Large intestine (tissue), 3 donors: ENCODE measurements at regions not wholly inside any gene's neighbourhood (a gene's known extent, or its start where the extent isn't known, plus 50 kb on each side); places are given as distances from the start of the nearest gene placed in this dataset.

Experiments used
- DNase-seq, 2 donors: peaks; one replicate each; pipeline versions ENCODE4 v3.0.0 to v3.0.0-alpha.2; 2013
- H3K27ac ChIP-seq: one replicate; pipeline ENCODE4 v1.5.1; 2013; ENCODE audit warnings: low read length
- H3K27me3 ChIP-seq: 2 replicates; pipeline ENCODE4 v1.6.1; 2013; ENCODE audit warnings: low read length; ENCODE audit not compliant: control insufficient read depth, insufficient read depth
- H3K36me3 ChIP-seq: 2 replicates; pipeline ENCODE4 v1.6.1; 2013; ENCODE audit warnings: low read length; ENCODE audit not compliant: control insufficient read depth, insufficient read depth
- H3K4me1 ChIP-seq: one replicate; pipeline ENCODE4 v1.6.1; 2013; ENCODE audit warnings: low read length; ENCODE audit not compliant: control insufficient read depth, insufficient read depth
- H3K4me3 ChIP-seq: one replicate; pipeline ENCODE4 v1.5.1; 2013; ENCODE audit warnings: low read length
- H3K9me3 ChIP-seq: one replicate; pipeline ENCODE4 v1.6.1; 2013; ENCODE audit warnings: mild to moderate bottlenecking, low read depth, low read length, moderate library complexity; ENCODE audit not compliant: control insufficient read depth
- WGBS: methylation state at CpG from one replicate; pipeline ENCODE4 v1.1.5; 2013; ENCODE audit warnings: low lambda C conversion rate; ENCODE audit not compliant: insufficient coverage; 5-methylcytosine and 5-hydroxymethylcytosine counted together

DNA sequence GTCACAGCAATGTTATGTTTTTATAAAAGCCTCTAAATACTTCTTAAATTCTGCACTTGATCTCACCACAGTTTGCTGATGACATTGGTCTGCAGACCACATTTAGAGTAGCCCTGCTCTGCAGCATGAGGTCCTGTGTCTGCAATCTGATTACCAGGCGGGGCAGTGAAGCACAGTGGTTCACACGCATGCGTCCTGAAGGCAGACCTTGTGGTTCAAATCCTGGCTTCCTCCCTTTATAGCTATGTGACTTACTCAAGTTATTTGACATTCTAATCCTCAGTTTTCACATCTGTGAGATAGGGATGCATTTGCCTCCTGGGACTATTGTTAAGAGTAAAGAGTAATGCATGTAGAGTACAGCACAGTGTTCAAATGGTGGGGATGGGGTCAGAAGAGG, 50.3 kb downstream of the BMAL2 start:
- Histone ChIP-seq H3K27me3 (no peaks in the 10 kb centered on the region), H3K4me1 (no peaks in the 10 kb centered on the region)
- no CpG with 5 or more reads among the region's 3 CpGs for WGBS

DNA sequence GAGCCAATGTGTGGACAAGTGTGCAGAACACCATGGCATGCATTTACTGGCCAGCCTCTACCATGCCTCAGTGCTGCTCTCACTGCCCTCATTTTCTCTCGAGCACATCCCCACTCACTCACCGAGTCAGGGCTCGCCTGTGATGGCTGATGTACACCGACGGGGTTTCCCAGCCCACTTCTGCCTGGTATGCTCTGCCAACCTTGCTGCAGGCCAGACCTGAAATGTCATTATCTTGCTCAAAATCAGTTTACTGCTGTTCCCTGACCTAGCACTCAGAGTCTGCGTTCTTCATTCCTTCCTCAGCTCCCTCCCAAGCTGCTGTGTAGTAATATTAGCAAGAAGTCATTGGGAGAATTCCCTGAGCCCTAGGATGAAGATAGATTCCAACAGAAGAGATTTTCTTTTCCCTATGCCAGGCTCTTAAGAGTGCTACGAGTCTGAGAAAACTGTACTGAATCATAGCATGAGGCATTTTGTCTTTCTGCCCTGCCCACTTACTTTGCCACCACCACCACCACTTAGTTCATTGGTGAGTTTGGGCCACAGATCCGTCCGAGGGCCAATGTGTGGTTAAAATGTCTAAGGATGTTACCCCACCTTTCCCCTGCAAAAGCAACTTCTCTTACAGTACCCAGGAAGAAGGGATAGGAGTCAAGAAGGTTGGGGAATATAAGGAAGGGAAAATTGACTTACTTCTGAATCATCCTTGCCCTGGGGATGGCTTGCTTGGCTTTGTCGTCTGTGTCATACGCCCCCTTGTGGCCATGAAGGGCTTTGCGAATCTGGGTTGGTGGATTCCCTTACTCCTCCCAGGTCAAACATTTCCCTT, 51.0 kb downstream of the BMAL2 start:
- no peaks in the 10 kb centered on the region for H3K27me3 ChIP-seq
- no peaks in the 10 kb centered on the region for H3K36me3 ChIP-seq
- peak; percentile 31 to 50 for DNase-seq
- 0% methylated on average over 1 of the region's 12 CpGs for WGBS
- no peaks in the 10 kb centered on the region for H3K4me1 ChIP-seq
- H3K9me3 ChIP-seq, result no peaks in the 10 kb centered on the region
- H3K27ac ChIP-seq, result no peak overlapping the region
- H3K4me3 ChIP-seq, result no peak overlapping the region

More for the DNA sequence above, 50.3 kb downstream of the BMAL2 start:
- DNase-seq, result no peak
- H3K36me3 ChIP-seq, result no peaks in the 10 kb centered on the region
- no peak overlapping the region for H3K27ac ChIP-seq
- no peaks in the 10 kb centered on the region for H3K9me3 ChIP-seq
- H3K4me3 ChIP-seq, result no peak overlapping the region

GRCh38 chr12:27384261-27384590, 51.6 kb downstream of the BMAL2 start:
- H3K27me3 ChIP-seq, result no peaks in the 10 kb centered on the region
- H3K36me3 ChIP-seq, result no peaks in the 10 kb centered on the region
- H3K4me3 ChIP-seq, result no peak overlapping the region
- no peaks in the 10 kb centered on the region for H3K9me3 ChIP-seq
- no peak for DNase-seq
- H3K27ac ChIP-seq, result no peak overlapping the region
- WGBS, result 100% methylated on average over 1 of the region's 1 CpG
- no peaks in the 10 kb centered on the region for H3K4me1 ChIP-seq

GRCh38 chr12:27385766-27386564, 53.3 kb downstream of the BMAL2 start:
- WGBS, result 100% methylated on average over 1 of the region's 10 CpGs
- no peak for DNase-seq
- H3K4me3 ChIP-seq, result no peak overlapping the region

DNA sequence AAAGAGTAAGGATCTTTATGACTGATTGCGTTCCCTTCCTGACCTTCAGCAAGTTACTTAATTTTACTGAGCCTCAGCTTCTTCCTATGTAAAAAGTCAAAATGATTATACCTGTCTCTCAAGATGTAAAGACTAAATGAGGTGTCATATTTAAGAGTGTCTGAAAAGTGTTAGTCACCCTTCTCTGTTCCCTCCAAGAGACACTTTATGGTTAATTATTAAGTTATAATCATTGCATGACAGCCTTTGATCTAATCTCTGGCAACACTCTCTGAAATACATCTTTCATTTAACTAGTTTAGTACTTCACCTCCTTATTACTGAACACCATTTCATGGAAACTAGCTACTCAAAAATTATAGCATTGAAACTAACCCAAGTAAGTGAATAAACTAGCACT, 54.8 kb downstream of the BMAL2 start:
- Histone ChIP-seq H3K27me3 (no peaks in the 10 kb centered on the region), H3K27ac (no peak overlapping the region), H3K9me3 (no peaks in the 10 kb centered on the region), H3K4me1 (no peaks in the 10 kb centered on the region), H3K4me3 (no peak overlapping the region), H3K36me3 (no peaks in the 10 kb centered on the region)
- DNase-seq, result no peak
- WGBS, result no CpG with 5 or more reads among the region's 1 CpG

More at GRCh38 chr12:27385766-27386564, 53.3 kb downstream of the BMAL2 start:
- Histone ChIP-seq H3K4me1 (no peaks in the 10 kb centered on the region), H3K27me3 (no peaks in the 10 kb centered on the region), H3K36me3 (no peaks in the 10 kb centered on the region), H3K9me3 (no peaks in the 10 kb centered on the region), H3K27ac (no peak overlapping the region)

GRCh38 chr12:27388650-27389049, 56.0 kb downstream of the BMAL2 start:
- WGBS, result no CpG with 5 or more reads among the region's 1 CpG
- no peaks in the 10 kb centered on the region for H3K27me3 ChIP-seq
- no peaks in the 10 kb centered on the region for H3K4me1 ChIP-seq
- no peaks in the 10 kb centered on the region for H3K36me3 ChIP-seq
- H3K9me3 ChIP-seq, result no peaks in the 10 kb centered on the region
- no peak overlapping the region for H3K4me3 ChIP-seq
- H3K27ac ChIP-seq, result no peak overlapping the region
- no peak for DNase-seq

- Histone ChIP-seq H3K27ac (no peak overlapping the region), H3K4me3 (no peak overlapping the region), H3K36me3 (no peaks in the 10 kb centered on the region), H3K27me3 (no peaks in the 10 kb centered on the region), H3K4me1 (no peaks in the 10 kb centered on the region), H3K9me3 (no peaks in the 10 kb centered on the region)
- no CpG with 5 or more reads among the region's 2 CpGs for WGBS
- DNase-seq, result no peak
Measured at GRCh38 chr12:27394676-27395075, 51.9 kb upstream of the SMCO2 start.

DNA sequence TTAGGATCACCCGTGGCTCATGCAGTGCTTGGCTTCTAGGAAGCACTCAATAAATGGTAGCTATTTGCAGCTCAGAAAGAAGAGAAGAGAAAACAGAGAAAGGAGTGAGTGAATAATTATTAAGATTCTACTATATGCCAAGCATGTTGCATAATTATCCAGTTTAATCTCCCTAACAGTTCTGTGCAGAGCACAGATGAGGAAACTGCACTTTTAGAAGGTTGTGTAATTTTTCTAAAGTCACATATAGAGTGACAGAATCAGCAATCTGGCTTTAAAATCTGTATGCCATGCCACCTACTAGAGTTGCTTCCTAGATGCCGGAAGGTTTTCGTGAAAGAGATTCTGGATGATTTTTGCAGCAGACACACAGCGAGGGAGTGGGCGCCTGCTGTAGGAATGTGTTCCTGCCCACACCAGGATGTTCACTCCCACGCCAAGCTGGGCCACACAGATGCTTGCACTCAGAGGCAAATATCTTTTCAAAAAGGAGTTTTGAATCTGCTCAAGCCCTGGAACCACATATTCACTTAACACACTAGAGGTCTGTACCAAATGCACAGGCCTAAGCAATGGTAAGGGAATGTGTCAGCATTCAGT, 50.2 kb upstream of the SMCO2 start:
- Histone ChIP-seq H3K27me3 (no peaks in the 10 kb centered on the region), H3K27ac (no peak overlapping the region), H3K4me3 (no peak overlapping the region), H3K36me3 (no peaks in the 10 kb centered on the region), H3K9me3 (no peaks in the 10 kb centered on the region), H3K4me1 (no peaks in the 10 kb centered on the region)
- DNase-seq, result no peak
- no CpG with 5 or more reads among the region's 6 CpGs for WGBS
